ENCODE measurements at regions not wholly inside any gene's neighbourhood (a gene's known extent, or its start where the extent isn't known, plus 50 kb on each side); places are given as distances from the start of the nearest gene placed in this dataset.

DNA sequence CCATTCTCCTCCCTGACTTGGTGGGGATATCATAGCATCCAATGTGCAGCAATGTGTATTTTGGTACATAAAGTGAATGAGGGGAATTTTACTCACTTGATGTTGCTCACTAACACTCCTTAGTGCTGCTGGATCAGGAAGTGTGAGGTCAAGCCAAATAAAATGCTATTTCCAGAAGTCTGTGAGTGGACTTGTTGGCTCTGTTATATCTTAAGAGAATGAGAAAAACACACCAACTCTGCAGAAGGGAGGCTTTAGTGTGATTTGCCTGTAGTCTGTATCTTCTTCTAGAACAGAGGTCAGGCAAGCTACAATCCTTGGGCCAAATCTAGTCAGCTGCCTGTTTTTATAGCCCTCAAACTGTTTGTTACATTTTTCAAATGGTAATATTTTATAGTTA is 154.3 kb downstream of the POLR1F start:
- TF ChIP-seq, protein P1, sequence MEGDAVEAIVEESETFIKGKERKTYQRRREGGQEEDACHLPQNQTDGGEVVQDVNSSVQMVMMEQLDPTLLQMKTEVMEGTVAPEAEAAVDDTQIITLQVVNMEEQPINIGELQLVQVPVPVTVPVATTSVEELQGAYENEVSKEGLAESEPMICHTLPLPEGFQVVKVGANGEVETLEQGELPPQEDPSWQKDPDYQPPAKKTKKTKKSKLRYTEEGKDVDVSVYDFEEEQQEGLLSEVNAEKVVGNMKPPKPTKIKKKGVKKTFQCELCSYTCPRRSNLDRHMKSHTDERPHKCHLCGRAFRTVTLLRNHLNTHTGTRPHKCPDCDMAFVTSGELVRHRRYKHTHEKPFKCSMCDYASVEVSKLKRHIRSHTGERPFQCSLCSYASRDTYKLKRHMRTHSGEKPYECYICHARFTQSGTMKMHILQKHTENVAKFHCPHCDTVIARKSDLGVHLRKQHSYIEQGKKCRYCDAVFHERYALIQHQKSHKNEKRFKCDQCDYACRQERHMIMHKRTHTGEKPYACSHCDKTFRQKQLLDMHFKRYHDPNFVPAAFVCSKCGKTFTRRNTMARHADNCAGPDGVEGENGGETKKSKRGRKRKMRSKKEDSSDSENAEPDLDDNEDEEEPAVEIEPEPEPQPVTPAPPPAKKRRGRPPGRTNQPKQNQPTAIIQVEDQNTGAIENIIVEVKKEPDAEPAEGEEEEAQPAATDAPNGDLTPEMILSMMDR (IDR thresholded peaks at IDR 0.05; ENCODE audit: insufficient read depth, low read length, poor library complexity, severe bottlenecking): no peak
- no peak for TF ChIP-seq EZH2phosphoT487 (conservative IDR thresholded peaks at IDR 0.05; ENCODE audit: low read length)
